Endothelial cell of umbilical vein (primary cell): ENCODE measurements at regions not wholly inside any gene's neighbourhood (a gene's known extent, or its start where the extent isn't known, plus 50 kb on each side); places are given as distances from the start of the nearest gene placed in this dataset.

ENCODE experiments used
- BruUV-seq: library from RNA; stranded (reverse); fragments of 400-500 nt; replicated peaks from 2 replicates; lab custom pipeline; 2021; lab: Mats Ljungman, UMichigan
- CTCF ChIA-PET: fragments of 300-600, 350-600 bp; sonication (Branson Sonifier 250); formaldehyde crosslinking; loops from one replicate; lab custom pipeline; 2021; ENCODE audit warnings: antibody characterized with exemption, inconsistent platforms; lab: Charles Lee
- POLR2A ChIA-PET: fragments of 300-600, 350-600 bp; sonication (Branson Sonifier 250); formaldehyde crosslinking; loops from one replicate; lab custom pipeline; 2021; ENCODE audit warnings: antibody characterized with exemption, inconsistent platforms; lab: Charles Lee
- DNase-seq: peaks from one replicate; pipeline ENCODE4 v3.0.0-alpha.2; 2011; ENCODE audit warnings: low read depth, low spot score
- FAIRE-seq: peaks from 2 replicates; lab custom pipeline; 2011; peaks lifted over from hg19 to GRCh38; lab: Jason Lieb, UNC
- H2AFZ ChIP-seq: 2 replicates; pipeline ENCODE4 v1.6.0; 2012; ENCODE audit warnings: low read depth, low read length, control low read depth, inconsistent platforms
- H3K27ac ChIP-seq: 2 replicates; pipeline ENCODE4 v1.5.1; 2011; ENCODE audit warnings: low read depth, mild to moderate bottlenecking, control low read depth, low read length, moderate library complexity; ENCODE audit not compliant: insufficient read depth
- H3K27me3 ChIP-seq, 2 experiments: 2 replicates each; pipeline versions ENCODE4 v1.6.0 to v1.6.1; 2011; ENCODE audit warnings: low read length in 2 of 2, mixed read lengths in 1 of 2; ENCODE audit not compliant: control insufficient read depth in 2 of 2, insufficient read depth in 2 of 2
- H3K36me3 ChIP-seq, 2 experiments: 2 replicates in 1 of 2; 3 replicates in 1 of 2; pipeline ENCODE4 v1.5.1; 2011; ENCODE audit warnings: low read length in 2 of 2, mild to moderate bottlenecking in 1 of 2, moderate library complexity in 1 of 2; ENCODE audit not compliant: control insufficient read depth in 2 of 2, insufficient read depth in 2 of 2; ENCODE audit errors: extremely low read depth in 1 of 2
- H3K4me1 ChIP-seq: 3 replicates; pipeline ENCODE4 v1.5.1; 2011; ENCODE audit warnings: mild to moderate bottlenecking, low read length; ENCODE audit not compliant: control insufficient read depth, insufficient read depth; ENCODE audit errors: extremely low read depth
- H3K4me2 ChIP-seq: 2 replicates; pipeline ENCODE4 v1.6.1; 2011; ENCODE audit warnings: low read length, control low read depth, mixed read lengths; ENCODE audit not compliant: insufficient read depth
- H3K4me3 ChIP-seq, 3 experiments: fragments of 200-600 bp in 1 of 3; sonication (generic), shearing (Covaris generic) in 1 of 3; replicated peaks in 1 of 3; 2 replicates each; pipeline ENCODE4 v1.5.1; 2011 to 2016; ENCODE audit warnings: control low read depth in 3 of 3, low read length in 3 of 3, mild to moderate bottlenecking in 2 of 3, inconsistent platforms in 1 of 3, low read depth in 1 of 3, moderate library complexity in 1 of 3; ENCODE audit not compliant: insufficient read depth in 1 of 3
- H3K79me2 ChIP-seq: 2 replicates; pipeline ENCODE4 v1.6.0; 2012; ENCODE audit warnings: low read length, inconsistent platforms; ENCODE audit not compliant: control insufficient read depth, insufficient read depth
- H3K9ac ChIP-seq: replicated peaks from 2 replicates; pipeline ENCODE3; 2011; ENCODE audit warnings: low read length, control low read depth; ENCODE audit not compliant: insufficient read depth; ENCODE audit errors: extremely low read depth
- H3K9me1 ChIP-seq: replicated peaks from 3 replicates; pipeline ENCODE4 v1.6.0; 2011; ENCODE audit warnings: mild to moderate bottlenecking, low read length; ENCODE audit not compliant: control insufficient read depth, insufficient read depth; ENCODE audit errors: extremely low read depth
- H3K9me3 ChIP-seq: replicated peaks from 2 replicates; pipeline ENCODE4 v1.5.1; 2012; ENCODE audit warnings: low read length, inconsistent platforms; ENCODE audit not compliant: control insufficient read depth, insufficient read depth
- H4K20me1 ChIP-seq: replicated peaks from 2 replicates; pipeline ENCODE3; 2011; ENCODE audit warnings: mild to moderate bottlenecking, low read length; ENCODE audit not compliant: control insufficient read depth, insufficient read depth; ENCODE audit errors: extremely low read depth
- EZH2 ChIP-seq: IDR thresholded peaks from 2 replicates; pipeline ENCODE4 v1.6.1; 2012; ENCODE audit warnings: borderline replicate concordance, low read depth, mild to moderate bottlenecking, moderate library complexity, low read length, inconsistent platforms; ENCODE audit not compliant: severe bottlenecking
- FOS ChIP-seq: IDR thresholded peaks from 2 replicates; pipeline ENCODE4 v1.6.1; 2011; ENCODE audit warnings: mild to moderate bottlenecking, low read length, moderate library complexity, borderline replicate concordance; ENCODE audit not compliant: insufficient read depth
- GATA2 ChIP-seq: IDR thresholded peaks from 2 replicates; pipeline ENCODE4 v1.7.0; 2011; ENCODE audit warnings: low read depth, mild to moderate bottlenecking, moderate library complexity, mixed read lengths, low read length; ENCODE audit not compliant: insufficient read length, insufficient read depth
- JUN ChIP-seq: IDR thresholded peaks from 2 replicates; pipeline ENCODE4 v1.6.1; 2011; ENCODE audit warnings: borderline replicate concordance, low read depth; ENCODE audit not compliant: insufficient read length, insufficient read depth
- MYC ChIP-seq: IDR thresholded peaks from one replicate; pipeline ENCODE4 v1.6.1; 2011; ENCODE audit warnings: mild to moderate bottlenecking, low read depth, low read length
- POLR2A ChIP-seq: IDR thresholded peaks from 2 replicates; pipeline ENCODE4 v1.6.1; 2012; ENCODE audit warnings: low read depth, mild to moderate bottlenecking, control low read depth, low read length
- POLR2AphosphoS5 ChIP-seq: IDR thresholded peaks from 2 replicates; pipeline ENCODE4 v1.6.1; 2012; ENCODE audit warnings: low read depth, mild to moderate bottlenecking, control low read depth, low read length, moderate library complexity; ENCODE audit not compliant: insufficient read depth
- dilution Hi-C: fragments of 300-500 bp; cut with MboI; formaldehyde crosslinking; loops from one replicate; pipeline ENCODE4 v1.15.0; 2019; ENCODE audit warnings: low sequenced_read_pairs; ENCODE audit not compliant: extremely low pct_ligation_motif_present
- intact Hi-C: fragments of 100-400 bp; cut with micrococcal nuclease; formaldehyde crosslinking; loops from one replicate; pipeline ENCODE4 v1.10.0; 2022
- TF ChIP-seq, protein P1 (sequence below): IDR thresholded peaks from 2 replicates; pipeline ENCODE4 v1.6.1; 2011; ENCODE audit not compliant: insufficient read depth, insufficient read length
- TF ChIP-seq, protein P2 (sequence below), 2 donors: IDR thresholded peaks; 1 replicate in 1 of 2; 2 replicates in 1 of 2; pipeline ENCODE4 v1.5.1; 2011; ENCODE audit warnings: low read length in 2 of 2, mild to moderate bottlenecking in 2 of 2, moderate library complexity in 2 of 2, control low read depth in 1 of 2, inconsistent platforms in 1 of 2, low read depth in 1 of 2; ENCODE audit not compliant: insufficient read depth in 1 of 2; ENCODE audit errors: extremely low read depth in 1 of 2

DNA sequence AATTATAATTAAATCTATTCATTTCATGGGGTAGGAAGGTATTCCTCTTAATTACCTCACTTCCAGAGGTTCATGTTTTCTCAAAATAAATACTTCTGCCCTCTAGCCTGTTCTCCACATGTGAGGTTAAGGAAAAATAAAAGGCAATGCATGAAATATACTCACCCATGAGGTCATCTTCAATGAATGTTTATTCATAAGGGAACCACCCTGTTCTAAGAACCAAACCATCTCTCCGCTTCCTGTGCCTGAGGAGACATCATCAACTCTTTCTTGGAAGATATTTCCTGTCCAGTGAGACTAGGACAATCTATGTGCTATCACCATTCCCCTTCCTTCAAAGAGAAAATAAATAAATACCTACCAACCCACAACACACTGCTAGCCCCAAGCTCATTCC is 513.7 kb upstream of the PLXNA2 start:
- no peak overlapping the region for H3K9ac ChIP-seq
- no peaks in the 10 kb centered on the region for H3K9me3 ChIP-seq
- intact Hi-C loops, result no loop called here
- no peak overlapping the region for H3K4me2 ChIP-seq
- TF ChIP-seq EZH2, result no peak
- no peak for TF ChIP-seq MYC
- TF ChIP-seq JUN, result no peak
- TF ChIP-seq, protein P1, sequence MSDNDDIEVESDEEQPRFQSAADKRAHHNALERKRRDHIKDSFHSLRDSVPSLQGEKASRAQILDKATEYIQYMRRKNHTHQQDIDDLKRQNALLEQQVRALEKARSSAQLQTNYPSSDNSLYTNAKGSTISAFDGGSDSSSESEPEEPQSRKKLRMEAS, result no peak
- no peaks in the 10 kb centered on the region for H3K27me3 ChIP-seq
- no peak for FAIRE-seq
- no peak overlapping the region for H3K27ac ChIP-seq
- POLR2A ChIA-PET, result no interaction called here
- no peaks in the 10 kb centered on the region for H3K36me3 ChIP-seq
- H3K79me2 ChIP-seq, result no peaks in the 10 kb centered on the region
- dilution Hi-C loops, result no loop called here
- DNase-seq, result no peak
- BruUV-seq, result no TSS peak
- H4K20me1 ChIP-seq, result no peaks in the 10 kb centered on the region
- CTCF ChIA-PET, result no interaction called here
- H3K9me1 ChIP-seq, result no peaks in the 10 kb centered on the region
- no peaks in the 10 kb centered on the region for H3K4me1 ChIP-seq
- H2AFZ ChIP-seq, result no peak overlapping the region
- H3K4me3 ChIP-seq, result no peak overlapping the region

DNA sequence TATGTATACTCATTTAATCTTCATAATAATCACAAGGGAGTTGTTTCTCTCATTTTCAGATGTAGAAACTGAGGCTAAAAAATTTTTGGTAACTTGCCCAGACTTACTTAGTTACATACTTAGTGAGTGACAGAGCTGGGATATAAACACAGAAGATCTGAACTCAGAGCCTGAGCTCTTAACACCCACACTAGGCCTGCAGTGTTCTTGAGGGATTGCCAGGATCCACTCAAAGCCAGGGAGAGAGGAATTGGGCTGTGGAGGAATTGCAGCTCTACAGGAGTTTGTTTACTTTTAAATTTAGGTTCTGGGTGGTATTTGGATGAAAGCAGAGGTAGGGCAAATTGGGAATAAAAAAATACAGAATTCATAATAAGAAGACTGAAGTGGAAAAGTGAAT is 515.1 kb upstream of the PLXNA2 start:
- Histone ChIP-seq H3K9me1 (no peaks in the 10 kb centered on the region), H3K4me3 (no peak overlapping the region), H3K9ac (no peak overlapping the region), H3K36me3 (no peaks in the 10 kb centered on the region), H4K20me1 (no peaks in the 10 kb centered on the region), H3K27me3 (no peaks in the 10 kb centered on the region), H3K4me1 (no peaks in the 10 kb centered on the region), H3K27ac (no peak overlapping the region), H2AFZ (no peak overlapping the region), H3K9me3 (no peaks in the 10 kb centered on the region), H3K4me2 (no peak overlapping the region), H3K79me2 (no peaks in the 10 kb centered on the region)
- no TSS peak for BruUV-seq
- no peak for TF ChIP-seq EZH2
- TF ChIP-seq MYC, result no peak
- TF ChIP-seq, protein P1, result no peak
- no peak for TF ChIP-seq POLR2AphosphoS5
- TF ChIP-seq FOS, result no peak
- TF ChIP-seq GATA2, result no peak
- no peak for TF ChIP-seq JUN
- TF ChIP-seq, protein P2, sequence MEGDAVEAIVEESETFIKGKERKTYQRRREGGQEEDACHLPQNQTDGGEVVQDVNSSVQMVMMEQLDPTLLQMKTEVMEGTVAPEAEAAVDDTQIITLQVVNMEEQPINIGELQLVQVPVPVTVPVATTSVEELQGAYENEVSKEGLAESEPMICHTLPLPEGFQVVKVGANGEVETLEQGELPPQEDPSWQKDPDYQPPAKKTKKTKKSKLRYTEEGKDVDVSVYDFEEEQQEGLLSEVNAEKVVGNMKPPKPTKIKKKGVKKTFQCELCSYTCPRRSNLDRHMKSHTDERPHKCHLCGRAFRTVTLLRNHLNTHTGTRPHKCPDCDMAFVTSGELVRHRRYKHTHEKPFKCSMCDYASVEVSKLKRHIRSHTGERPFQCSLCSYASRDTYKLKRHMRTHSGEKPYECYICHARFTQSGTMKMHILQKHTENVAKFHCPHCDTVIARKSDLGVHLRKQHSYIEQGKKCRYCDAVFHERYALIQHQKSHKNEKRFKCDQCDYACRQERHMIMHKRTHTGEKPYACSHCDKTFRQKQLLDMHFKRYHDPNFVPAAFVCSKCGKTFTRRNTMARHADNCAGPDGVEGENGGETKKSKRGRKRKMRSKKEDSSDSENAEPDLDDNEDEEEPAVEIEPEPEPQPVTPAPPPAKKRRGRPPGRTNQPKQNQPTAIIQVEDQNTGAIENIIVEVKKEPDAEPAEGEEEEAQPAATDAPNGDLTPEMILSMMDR (IDR thresholded peaks at IDR 0.05; ENCODE audit: extremely low read depth in 1 of 2, insufficient read depth in 1 of 2, low read depth in 1 of 2, low read length in 2 of 2), result no peak
- TF ChIP-seq POLR2A, result no peak
- no peak for DNase-seq
- FAIRE-seq, result no peak
- CTCF ChIA-PET, result no interaction called here
- POLR2A ChIA-PET, result no interaction called here
- intact Hi-C loops, result no loop called here
- dilution Hi-C loops, result no loop called here
